ENCODE measurements at regions not wholly inside any gene's neighbourhood (a gene's known extent, or its start where the extent isn't known, plus 50 kb on each side); places are given as distances from the start of the nearest gene placed in this dataset.

DNA sequence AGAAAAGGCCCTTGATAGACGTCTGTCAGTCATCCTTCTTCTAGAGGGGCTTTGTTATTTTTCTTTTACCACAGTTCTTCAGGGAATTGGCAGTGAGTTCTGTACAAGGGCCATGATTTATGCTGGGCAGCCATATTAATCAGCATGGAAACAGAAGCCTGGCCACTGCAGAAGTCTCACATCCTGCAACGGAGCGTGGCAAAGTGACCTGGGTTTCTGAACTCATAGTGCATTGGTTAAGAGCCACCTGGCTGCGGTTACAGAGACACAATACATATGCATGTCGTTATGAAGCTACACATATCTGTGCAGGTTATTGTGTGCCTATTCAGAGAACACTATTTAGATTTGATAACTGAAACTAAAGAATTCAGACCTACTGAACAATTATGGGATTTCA, 419.4 kb upstream of the CELF2 start:
- DNase-seq: no peak

DNA sequence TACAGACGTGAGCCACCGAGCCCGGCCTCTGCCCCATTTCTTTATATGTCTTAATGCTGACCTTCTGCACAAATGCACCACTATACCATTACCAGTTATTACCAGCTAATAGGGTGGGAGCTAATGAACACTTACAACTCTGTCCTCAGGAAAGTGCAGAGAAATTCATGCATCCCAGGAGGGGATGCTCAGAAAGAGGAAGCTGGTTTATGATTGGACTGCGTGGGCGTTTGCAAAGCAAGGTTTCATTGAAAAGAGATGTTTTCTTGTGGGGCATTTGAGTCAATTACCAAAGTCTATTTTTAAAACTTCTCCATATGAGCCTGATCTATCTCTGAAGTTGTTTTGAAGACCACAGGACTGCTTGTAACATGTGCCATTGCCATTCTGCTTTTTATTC, 417.7 kb upstream of the CELF2 start:
- no peak for DNase-seq

DNA sequence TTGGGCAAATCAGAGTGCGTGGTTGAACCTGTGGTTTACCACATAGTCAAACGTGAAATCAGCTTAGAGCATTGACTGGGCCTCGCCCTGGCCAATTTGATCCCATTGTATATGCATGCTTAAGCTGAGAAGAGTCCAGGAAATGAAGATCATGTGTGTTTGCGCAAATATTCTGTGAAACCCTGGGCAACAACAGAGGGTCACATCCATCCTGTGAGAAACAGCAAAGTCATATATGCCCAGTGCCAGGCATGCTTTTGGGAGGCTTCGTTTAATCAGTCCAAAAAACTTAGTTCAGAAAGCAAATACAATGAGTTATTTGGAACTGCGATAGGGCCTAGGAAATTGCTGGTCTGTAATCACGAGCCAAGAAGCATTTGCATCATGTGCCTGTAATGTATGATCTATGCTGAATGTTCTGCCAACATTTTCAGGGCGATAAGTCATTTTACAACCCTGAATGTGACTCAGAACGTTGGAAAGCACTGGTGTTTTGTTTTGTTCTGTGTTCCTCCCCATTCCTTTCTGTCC, 412.1 kb upstream of the CELF2 start:
- DNase-seq: no peak

DNA sequence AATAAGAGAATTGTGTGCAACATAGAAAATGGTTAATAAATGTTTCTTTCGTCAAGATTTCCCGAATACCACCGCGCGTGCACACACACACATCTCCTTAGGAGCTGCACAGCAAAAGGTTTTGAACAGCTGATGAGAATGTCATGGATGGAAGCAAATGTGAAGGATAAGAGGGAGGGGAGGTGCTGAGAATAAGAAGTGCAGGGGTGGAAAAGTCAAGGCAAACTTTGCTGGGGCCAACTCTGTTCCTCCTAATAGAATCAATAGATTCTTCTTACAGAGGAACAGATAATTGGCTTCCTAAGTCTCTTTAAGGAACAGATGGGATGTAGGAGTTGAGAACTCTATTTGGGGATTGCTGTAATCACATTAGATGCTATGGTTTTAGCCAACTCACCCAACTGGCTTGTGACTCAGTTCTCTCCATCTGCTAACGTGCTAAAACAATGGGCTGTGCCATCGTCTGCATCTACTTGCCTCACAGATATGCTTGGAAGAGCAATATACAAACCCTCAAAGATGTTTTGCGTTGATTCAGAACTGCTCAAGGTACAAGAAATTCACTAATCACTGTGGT, 408.2 kb upstream of the CELF2 start:
- no peak for DNase-seq

DNA sequence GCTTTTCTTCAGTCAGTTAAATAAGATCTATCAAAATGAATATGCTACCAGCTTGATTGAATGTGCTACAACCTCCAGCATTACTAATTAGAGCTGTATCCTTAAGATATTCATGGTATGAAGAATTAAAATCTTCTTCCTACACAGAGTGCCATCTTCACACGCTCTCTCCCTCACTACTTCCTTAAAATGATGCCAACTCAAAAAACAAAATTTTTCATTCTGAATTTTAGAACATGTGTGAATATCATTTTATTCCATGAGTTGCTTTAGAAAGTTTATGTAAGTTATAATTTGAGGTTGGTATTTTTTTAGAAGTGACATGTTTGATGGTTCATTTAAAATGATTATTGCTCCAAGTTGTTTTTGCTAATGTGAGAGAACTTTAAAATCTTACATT, 407.5 kb upstream of the CELF2 start:
- DNase-seq: no peak

DNA sequence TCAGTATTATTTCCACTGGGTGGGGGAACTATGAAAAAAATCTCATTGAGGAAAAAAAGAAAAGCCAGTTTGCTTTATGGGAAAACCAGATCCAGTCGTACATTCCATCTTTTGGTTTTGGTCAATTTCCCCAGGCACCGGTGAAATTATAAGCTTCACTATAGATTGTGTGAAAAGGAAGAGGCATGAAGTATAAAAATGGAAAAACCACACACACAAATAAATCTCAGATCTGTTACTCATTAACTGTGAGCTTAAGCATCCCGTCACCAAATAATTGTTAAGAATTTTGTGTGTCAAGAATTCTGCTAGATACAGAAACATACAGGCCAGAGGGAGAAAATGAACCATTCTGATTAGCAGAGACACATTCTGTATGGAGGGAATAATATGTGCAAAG, 405.5 kb upstream of the CELF2 start:
- no peak for DNase-seq

DNA sequence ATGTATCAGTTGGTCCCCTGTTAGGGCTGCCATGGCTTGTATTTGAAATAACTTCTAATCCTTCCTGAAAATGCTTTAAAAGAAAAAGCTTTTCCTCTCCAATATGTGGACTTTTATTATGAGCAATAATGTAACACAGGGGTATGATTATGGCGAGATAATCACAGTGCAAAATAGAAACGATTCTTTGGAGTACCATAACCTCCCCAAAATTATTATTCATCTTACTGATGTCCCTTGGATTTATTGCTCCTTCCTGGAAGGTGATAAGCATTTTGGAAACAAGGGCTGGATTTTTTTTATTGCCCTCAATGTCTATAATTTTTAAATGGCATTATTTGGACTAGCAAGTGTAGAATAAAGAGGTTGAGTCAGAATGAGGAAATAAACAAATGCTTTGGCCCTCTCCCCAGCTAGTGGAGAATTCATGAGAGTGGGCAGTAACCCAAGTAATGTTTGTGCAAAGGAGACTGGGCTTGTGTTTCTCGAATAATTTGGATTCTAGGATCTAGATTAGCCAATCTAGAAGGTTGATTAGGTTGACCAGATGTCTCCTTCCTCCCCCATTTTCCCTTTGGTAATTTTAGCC, 403.9 kb upstream of the CELF2 start:
- DNase-seq: no peak

DNA sequence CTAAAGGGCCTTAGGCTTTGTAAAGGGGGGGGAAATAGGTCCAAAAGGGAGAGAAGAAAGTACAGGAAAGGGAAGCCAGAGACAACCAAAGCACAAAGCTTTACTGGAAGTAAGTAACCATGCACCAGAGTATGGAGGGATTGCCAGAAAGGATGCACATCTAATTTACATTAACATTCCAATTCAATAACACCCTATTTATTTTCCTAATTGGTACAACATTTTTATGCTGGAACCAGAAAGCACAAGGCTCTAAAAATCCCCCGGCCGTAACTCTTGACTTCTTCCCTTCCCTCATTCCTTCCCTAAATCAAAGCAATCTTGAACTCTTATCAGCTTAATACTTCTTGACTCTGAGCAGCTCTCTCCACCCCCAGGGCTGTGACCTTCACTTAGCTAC, 400.0 kb upstream of the CELF2 start:
- no peak for DNase-seq

DNA sequence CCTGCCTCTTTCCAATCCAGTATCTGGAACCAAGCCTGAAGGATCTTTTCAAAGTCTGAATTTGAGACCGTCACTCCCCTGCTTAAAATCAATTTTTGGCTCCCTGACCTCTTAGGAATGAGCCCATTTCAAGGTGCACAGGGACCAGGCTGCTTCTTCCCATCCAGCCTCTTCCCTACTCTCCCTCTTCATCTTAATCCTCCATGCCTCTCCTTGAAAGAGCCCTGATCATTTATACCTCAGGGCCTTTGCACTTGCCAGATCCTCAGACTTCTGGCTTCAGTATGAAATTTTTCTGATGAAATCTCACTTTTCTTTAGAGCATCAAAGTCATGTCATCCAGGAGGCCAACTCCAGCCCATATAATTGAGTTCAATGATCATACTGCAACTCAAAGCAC, 399.5 kb upstream of the CELF2 start:
- no peak for DNase-seq

DNA sequence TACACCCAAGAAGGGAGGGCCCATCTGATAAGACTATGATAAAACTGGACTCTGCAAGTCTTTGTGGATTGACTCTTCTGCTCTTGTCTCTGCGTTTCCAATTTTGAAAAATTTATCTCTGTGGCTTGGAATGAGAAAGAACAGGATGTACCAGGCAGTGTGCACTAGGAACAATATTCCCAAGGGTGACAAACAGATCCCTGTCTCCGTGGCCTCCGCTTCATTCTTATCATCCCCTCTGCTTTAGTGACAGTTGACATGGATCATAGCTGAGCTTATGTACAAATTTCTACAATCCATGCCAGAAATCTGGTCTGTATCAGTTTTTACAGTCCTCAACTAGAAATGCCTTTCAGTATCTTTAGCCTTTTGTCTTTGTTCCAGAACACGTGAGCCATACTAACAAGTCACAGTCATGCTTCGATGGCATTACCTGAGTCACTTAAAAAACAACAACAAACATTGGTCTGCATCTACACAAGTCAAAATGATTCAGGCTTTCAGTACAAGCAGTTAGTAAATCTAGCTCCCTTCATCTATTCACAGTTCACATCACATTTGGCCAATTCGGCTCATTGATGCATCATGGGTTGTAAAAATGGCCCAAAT, 393.6 kb upstream of the CELF2 start:
- no peak for DNase-seq

DNA sequence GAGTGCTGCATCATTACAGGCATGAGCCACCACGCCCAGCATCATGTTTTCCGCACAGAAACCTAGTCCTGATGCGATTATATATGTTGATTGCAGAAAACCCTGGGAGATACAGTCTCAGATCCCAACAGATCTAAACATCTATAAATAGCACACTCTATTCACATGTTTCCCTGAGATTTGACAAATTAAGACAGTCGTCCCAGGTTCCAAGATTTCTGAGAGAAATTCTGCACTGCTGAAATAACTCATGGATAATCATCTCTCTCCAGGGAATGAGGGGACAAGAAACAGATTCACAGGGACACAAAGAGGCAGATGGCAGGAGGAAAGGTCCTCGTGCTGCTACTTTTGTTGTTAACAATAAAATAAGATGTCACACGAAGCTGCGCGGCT, 393.1 kb upstream of the CELF2 start:
- DNase-seq: no peak

DNA sequence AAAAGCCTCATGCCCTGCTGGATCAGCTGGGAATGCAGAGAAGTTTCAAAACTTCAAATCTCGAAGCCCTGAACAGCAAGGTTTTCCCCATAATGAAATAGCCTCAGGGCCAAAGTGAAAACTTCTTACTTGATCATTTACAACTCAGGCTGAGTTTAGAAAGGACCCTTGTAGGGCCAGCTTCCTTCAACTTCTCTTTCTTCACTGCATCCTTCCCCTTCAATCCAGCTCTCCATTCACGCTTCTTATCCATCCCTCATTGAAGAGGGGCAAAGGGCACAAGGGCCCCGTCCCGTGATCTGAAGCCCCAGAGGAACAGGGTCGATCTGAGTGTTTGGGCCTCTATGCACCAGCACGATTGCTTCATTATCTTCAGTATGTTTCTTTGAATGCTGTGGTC, 392.2 kb upstream of the CELF2 start:
- no peak for DNase-seq

DNA sequence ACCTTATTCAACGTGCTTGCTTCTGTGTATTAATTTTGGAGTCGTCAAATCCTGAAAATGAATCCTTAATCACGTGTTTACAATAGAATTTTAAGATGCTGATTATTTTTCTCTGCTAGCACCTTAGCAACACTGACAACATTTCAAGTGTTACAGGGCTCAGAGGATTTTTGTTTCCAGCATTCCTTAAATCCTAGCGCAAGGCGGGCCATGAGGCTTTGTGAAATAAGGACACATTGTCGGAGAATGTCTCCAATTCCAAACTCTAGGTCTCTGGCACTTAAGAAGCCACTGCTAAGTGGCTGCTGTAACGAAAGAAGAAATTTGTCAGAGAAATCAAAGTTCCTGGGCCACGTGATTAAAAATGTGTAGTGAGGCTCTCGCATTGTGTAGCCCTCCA, 390.9 kb upstream of the CELF2 start:
- no peak for DNase-seq

DNA sequence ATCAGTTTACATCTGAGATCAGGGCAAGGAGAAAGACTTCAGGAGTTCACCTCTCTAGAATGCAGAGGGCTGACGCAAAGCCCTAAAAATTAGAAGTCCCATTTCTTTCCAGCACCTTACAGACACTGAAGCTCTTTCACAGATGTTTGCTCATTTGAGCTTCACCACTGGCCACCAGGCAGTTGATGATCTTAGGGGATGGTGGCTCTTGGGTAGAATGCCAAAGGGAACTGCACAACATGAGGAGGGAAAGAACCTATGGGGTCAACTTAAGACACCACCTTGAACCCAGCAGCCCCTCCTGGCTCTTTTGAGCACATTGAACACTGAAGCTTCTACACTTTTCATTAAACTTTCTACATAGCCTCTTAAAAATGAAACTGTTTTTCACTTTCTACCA, 390.3 kb upstream of the CELF2 start:
- DNase-seq: no peak

DNA sequence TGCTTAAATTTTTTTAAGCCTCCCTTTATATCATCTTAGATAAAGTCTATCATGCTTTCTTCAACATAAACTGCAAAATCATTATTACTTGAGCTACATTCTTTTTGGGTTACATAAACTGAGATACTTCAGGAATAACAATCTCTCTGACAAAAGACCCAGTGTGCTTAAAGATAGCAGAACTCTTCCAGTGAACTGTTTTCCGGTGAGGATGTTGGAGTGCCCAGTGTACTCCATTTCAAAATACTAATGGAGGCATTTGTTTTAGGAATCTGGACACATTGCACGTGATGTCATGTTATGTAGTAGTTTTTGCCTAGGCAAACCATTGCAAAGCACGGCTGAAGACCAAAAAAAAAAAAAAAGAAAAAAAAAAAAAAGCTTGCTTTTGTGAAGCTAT, 388.2 kb upstream of the CELF2 start:
- no peak for DNase-seq

DNA sequence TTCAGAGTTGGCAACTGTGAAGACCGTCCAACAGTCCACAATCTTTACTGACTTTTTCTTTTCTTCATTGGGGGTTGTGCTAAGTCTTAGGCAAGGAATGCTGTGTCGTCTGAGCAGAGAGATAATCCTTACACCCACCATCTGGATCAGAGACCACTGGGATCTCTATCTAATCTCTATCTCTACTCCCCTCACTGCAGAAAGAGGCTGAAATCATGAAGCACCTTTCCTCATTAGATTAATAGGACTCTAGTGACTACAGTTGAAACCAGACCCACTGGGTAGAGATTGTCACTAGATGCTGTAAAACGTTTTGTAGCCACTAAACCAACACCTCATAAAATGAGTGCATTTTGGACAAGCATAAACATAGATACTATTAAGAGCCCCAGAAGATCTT, 387.4 kb upstream of the CELF2 start:
- DNase-seq: no peak

DNA sequence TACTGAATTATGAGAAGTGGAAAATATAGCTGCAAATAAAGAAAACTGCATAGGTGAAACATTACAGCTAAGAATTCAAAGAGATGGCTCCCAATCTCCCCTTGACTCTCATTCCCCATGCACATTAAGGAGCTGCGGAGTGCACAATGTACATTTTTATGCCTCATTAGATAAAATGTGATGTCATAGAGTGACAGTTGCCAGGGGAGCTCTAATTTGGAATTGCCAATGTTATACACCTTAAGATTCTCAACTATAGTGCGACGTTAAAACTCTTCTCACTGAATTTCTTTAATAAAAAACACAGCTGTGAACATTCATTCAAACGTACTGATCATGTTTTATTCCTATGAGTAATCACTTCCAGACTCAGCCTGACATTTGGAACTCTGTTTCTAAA, 386.9 kb upstream of the CELF2 start:
- DNase-seq: no peak

DNA sequence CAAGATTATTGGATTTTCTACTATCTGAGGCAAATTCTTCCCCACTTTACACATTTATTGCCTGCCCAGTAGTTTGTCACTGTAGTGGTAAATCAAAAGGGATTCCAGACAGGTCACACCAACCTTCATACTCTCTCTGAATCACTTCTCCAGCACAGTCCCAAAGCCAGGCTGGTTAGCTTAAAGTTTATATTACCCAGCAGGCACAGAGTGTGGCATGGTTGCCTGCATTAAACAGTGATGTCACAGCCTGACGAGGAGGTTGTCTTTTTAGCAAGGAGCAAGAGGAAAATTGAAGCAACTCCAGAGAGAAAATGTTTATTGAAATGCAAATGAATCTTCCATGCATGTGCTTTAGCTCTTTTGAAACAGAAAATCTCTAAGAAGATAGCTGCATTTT, 375.5 kb upstream of the CELF2 start:
- DNase-seq: no peak

DNA sequence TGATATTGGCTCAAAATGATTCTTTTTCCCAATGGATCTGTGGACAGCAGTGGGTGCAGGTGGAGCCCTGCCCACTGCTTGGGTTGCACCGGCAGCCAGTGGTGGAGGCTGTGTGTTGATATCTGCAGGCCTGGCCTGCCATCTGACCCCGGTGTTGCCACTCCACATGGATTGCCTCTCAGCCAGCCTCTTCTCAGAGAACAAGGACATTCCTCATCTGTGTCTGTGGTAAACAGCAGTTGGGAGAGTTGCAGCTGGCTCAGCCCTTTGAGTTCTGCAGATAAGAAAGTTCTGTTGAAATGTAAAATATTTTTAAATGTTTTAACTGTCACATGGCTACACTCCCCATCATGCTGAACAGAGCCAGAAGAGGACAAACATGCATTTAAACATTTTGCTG, 374.9 kb upstream of the CELF2 start:
- DNase-seq: no peak

DNA sequence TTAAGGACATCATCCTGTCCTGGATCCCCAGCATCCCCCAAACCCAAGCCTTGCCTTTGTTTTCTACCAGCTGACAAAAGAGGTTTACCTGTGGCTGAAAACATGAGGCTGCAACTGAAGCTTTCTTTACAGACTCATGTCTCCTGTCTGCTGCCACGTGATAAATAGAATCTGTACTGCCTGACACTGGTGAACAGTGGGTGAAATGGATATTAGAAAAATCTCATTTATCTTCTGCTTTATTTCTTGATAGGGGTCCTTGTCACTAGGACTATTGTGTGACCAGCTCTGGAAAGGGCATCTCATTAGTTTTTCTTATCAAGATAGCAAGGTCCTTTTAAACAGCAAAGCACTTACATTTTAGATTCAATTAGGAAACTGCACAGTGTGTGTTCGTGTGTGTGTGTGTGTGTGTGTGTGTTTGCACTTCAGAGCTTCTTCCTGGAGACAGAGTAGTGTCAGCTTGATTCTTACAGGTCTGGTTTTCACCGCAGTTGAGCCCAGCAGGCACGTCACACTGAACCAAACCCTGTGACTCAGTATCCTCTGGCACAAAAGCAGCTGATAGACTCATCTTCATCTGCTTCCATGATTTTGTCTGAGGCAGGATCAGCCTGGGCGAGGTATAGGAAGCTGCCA, 373.5 kb upstream of the CELF2 start:
- DNase-seq: no peak

DNA sequence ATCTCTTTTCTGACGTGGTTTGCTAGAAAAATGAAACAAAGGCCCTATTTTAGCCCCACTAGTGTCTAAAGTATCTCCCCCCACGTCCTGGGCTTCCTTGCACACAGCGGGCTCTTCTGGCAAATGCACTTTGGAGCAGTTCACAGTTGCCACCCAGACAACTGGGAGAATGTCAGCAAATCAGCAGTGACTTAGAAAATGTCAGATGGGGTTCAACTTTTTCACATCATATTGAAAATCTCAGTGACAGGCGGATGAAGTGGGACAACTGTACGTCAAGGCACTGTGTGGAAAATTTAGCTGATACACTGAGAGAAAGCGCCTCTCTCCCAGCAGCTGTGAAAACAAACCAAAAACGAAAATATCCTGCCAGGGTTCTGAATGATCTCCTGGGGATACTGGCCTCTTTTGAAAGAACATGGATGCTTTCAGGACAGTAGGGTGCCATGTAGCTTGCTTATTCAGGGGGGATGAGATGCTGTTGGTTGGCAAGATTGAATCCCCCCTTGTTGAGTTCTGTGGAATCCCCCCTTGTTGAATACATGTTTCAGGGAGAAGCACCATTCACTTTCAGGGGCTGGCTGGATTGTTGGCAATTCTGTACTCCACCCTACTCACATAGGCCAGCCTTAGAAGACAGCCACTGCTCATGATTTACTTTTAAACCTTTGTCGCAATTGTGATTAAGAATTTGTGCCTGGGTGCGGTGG, 372.8 kb upstream of the CELF2 start:
- no peak for DNase-seq

DNA sequence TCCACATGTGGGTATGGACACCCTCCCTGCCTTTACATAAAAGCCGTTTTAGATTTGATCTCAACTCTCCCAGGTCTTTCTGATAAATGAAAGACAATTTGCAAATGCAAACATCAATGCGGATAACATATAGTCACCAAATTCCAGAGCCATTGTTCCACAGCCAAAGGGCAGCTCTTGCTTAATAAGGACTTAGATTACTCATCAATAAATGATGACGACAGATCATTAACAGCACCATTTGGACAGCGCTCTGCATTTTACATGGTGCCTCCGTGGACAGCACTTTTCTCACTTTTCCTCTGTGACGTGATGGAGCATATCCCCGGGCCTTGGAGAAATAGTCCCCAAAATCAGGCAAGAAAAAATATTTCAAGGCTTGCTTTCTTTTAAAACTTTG, 370.3 kb upstream of the CELF2 start:
- DNase-seq: no peak

DNA sequence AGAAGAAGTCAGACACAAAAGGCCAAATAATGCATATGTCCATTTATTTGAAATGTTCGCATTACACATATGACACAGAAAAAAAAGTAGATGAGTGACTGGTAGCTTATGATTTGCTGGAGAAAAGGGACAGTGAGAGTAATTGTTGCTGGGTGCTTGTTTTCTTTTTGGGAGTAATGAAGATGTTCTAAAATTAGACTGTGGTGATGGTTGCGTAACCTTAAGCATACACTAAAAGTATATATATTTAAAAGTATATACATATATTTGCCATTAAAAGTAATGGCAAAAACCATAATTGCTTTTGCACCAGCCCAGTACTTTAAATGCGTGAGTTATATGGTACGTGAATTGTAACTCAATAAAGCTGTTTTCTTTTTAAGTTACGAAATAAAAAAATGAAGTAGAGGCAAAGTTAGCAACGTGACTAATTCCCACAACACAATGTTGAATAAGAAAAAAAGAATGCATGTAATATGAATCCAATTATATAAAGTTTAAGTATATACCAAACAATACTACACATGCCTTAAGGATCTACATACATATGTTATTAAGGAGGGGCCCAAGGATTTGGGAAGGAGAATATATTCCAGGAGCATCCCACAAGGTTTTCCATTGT, 360.4 kb upstream of the CELF2 start:
- DNase-seq: no peak

Data from KG1 (cell line).